ENCODE measurements at regions not wholly inside any gene's neighbourhood (a gene's known extent, or its start where the extent isn't known, plus 50 kb on each side); places are given as distances from the start of the nearest gene placed in this dataset.

GRCh38 chr15:100703032-100703578 is 100.7 kb downstream of the ASB7 start:
- peak in 1 of 5 donors; percentile 1 for DNase-seq
- H3K4me1 ChIP-seq (ENCODE audit: insufficient read depth), result no peaks in the 10 kb centered on the region

GRCh38 chr15:100703671-100704070 is 101.3 kb downstream of the ASB7 start:
- H3K36me3 ChIP-seq, result no peaks in the 10 kb centered on the region
- TF ChIP-seq POLR2A (IDR thresholded peaks at IDR 0.05), result no peak
- no peak for TF ChIP-seq EP300 (IDR thresholded peaks at IDR 0.05)
- TF ChIP-seq CTCF (IDR thresholded peaks at IDR 0.05), result no peak
- no peaks in the 10 kb centered on the region for H3K4me1 ChIP-seq (ENCODE audit: insufficient read depth)
- H3K27me3 ChIP-seq, result no peaks in the 10 kb centered on the region
- intact Hi-C loops (cut with DNase I), result no loop called here
- DNase-seq, result no peak
- no peak overlapping the region for H3K4me3 ChIP-seq
- no peak overlapping the region for H3K27ac ChIP-seq
- WGBS, 3 donors, result 90 to 96% (median 91%) methylated on average over 10 of the region's 10 CpGs
- H3K9me3 ChIP-seq, result no peaks in the 10 kb centered on the region

More at GRCh38 chr15:100703032-100703578, 100.7 kb downstream of the ASB7 start:
- no peak overlapping the region for H3K4me3 ChIP-seq
- 26 to 43% (median 32%) methylated on average over 3 of the region's 3 CpGs for WGBS, 3 donors
- H3K27me3 ChIP-seq, result no peaks in the 10 kb centered on the region
- H3K36me3 ChIP-seq, result no peaks in the 10 kb centered on the region
- intact Hi-C loops (cut with DNase I), result no loop called here
- H3K9me3 ChIP-seq, result no peaks in the 10 kb centered on the region
- no peak overlapping the region for H3K27ac ChIP-seq
- no peak for TF ChIP-seq EP300 (IDR thresholded peaks at IDR 0.05)
- no peak for TF ChIP-seq POLR2A (IDR thresholded peaks at IDR 0.05)
- no peak for TF ChIP-seq CTCF (IDR thresholded peaks at IDR 0.05)

GRCh38 chr15:100704281-100705055 is 102.1 kb downstream of the ASB7 start:
- Histone ChIP-seq H3K9me3 (no peaks in the 10 kb centered on the region), H3K4me3 (no peak overlapping the region), H3K36me3 (no peaks in the 10 kb centered on the region), H3K27me3 (no peaks in the 10 kb centered on the region), H3K27ac (no peak overlapping the region), H3K4me1 (ENCODE audit: insufficient read depth) (no peaks in the 10 kb centered on the region)
- intact Hi-C loops (cut with DNase I), result no loop called here
- DNase-seq, result peak in 1 of 5 donors; percentile 5
- no peak for TF ChIP-seq CTCF (IDR thresholded peaks at IDR 0.05)
- TF ChIP-seq EP300 (IDR thresholded peaks at IDR 0.05), result no peak
- TF ChIP-seq POLR2A (IDR thresholded peaks at IDR 0.05), result no peak
- WGBS, 3 donors, result 83 to 92% (median 90%) methylated on average over 7 of the region's 7 CpGs

- DNase-seq, result peak in 1 of 5 donors; percentile 3
- WGBS, 3 donors, result 93 to 95% (median 93%) methylated on average over 7 of the region's 7 CpGs
- intact Hi-C loops (cut with DNase I), result no loop called here
Measured at GRCh38 chr15:100705065-100705464, 102.7 kb downstream of the ASB7 start.

More at GRCh38 chr15:100705065-100705464, 102.7 kb downstream of the ASB7 start:
- no peak overlapping the region for H3K4me3 ChIP-seq
- no peaks in the 10 kb centered on the region for H3K4me1 ChIP-seq (ENCODE audit: insufficient read depth)
- no peak overlapping the region for H3K27ac ChIP-seq
- TF ChIP-seq EP300 (IDR thresholded peaks at IDR 0.05) (no peak), CTCF (IDR thresholded peaks at IDR 0.05) (no peak), POLR2A (IDR thresholded peaks at IDR 0.05) (no peak)
- H3K9me3 ChIP-seq, result no peaks in the 10 kb centered on the region
- H3K27me3 ChIP-seq, result no peaks in the 10 kb centered on the region
- no peaks in the 10 kb centered on the region for H3K36me3 ChIP-seq

Data from ovary (tissue), 7 donors.